ENCODE measurements at regions not wholly inside any gene's neighbourhood (a gene's known extent, or its start where the extent isn't known, plus 50 kb on each side); places are given as distances from the start of the nearest gene placed in this dataset.

DNA sequence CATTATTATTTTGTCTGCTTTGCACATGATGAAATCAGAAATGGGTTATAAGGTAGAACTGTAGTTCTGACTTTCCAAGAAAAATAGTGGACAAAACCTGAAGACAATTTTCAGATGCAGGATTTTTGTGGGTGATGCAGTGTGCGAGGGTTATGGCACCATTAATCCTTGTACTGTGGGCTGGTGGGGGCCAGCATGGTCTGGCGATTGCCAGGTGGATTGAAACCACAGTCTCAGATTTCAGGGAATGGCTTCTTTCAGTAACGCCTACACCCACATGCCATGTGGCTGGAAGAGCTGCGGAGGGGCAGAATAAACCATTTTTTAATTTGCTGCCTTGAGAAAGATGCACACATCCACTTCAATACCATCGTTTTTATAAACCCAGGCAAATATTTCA lies 150.5 kb downstream of the ARSF start:
- no peak overlapping the region for H3K4me3 ChIP-seq (replicated peaks; ENCODE audit: low read depth, low read length)
- TF ChIP-seq CTCF (IDR thresholded peaks at IDR 0.05; ENCODE audit: low read length, missing control alignments): no peak
- no peak for DNase-seq (ENCODE audit: low read depth)

DNA sequence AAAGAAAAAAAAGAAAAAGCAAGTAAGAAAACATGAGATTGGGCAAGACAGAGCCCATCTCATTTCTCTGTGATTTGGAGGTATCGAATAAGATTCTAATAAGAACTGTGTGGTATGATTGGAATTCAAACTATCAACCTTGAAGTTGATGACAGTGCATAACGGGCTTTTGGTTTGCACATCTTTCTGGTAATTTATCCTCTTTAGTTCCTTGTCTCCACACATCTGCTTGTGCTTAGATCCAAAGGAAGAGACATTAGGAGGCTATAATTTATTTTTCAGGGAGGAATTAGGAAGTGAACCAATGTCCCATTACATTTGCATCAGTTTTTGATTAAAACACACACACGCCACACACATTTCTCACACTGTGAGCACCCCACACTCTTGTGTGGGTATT lies 149.9 kb downstream of the ARSF start:
- TF ChIP-seq CTCF (IDR thresholded peaks at IDR 0.05; ENCODE audit: low read length, missing control alignments): no peak
- H3K4me3 ChIP-seq (replicated peaks; ENCODE audit: low read depth, low read length): no peak overlapping the region
- DNase-seq (ENCODE audit: low read depth): no peak

DNA sequence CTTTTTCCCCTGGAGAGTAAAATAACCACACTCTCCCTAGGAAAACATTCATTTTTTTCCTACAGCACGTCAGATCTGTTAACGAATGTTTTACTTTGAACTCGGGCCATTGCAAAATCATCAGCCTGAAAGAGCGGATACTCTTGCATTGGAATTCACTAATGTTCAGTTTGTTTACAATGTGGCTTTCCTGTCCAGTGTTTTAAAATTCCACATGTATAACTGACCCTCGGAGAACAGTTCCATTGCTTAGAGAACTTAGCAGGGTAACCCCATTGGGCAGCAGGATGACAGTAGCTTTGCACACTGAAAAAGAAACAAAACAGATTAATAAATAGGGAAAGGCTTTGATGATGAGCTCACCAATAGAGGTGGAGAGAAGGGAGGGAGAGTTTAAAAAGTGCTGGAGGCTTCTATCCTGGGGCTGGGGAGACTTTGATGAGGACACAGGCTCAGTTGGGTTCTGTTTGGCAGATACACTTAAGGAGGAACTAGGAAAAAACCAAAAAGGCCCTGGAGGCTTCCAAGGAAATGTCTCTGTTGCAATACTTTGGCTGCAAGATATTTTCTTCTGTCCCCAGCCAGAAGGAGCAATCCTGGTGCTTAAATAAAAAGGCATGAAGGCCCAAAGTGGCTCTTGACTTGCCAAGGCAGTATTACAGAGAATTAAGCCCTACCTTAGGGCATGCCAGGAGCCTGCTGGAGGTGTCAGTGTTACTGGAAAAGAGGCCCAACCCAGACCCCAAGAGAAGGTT lies 143.1 kb downstream of the ARSF start:
- no peak for TF ChIP-seq CTCF (IDR thresholded peaks at IDR 0.05; ENCODE audit: low read length, missing control alignments)
- DNase-seq (ENCODE audit: low read depth): peak; percentile 66
- no peak overlapping the region for H3K4me3 ChIP-seq (replicated peaks; ENCODE audit: low read depth, low read length)

DNA sequence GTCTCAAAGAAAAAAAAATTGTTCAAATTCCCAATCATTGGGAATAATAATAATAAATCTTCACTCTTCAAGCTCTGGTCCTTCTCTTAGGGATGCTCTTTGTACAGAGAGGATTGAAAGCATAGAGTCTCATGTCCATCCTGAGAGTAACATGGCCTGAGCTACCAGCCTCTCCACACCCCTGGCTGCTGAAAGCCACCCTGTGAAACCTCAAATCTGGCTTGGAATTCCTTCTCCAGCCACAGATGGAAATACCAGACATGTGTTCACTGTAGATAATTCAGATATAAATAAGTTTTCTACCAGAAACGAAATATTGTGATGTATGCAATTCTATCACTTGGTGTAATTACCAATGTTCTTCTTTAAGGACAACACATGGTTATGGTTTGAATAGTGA lies 140.6 kb downstream of the ARSF start:
- no peak for DNase-seq (ENCODE audit: low read depth)
- TF ChIP-seq CTCF (IDR thresholded peaks at IDR 0.05; ENCODE audit: low read length, missing control alignments): no peak
- H3K4me3 ChIP-seq (replicated peaks; ENCODE audit: low read depth, low read length): no peak overlapping the region

- no peak for TF ChIP-seq CTCF (IDR thresholded peaks at IDR 0.05; ENCODE audit: low read length, missing control alignments)
- H3K4me3 ChIP-seq (replicated peaks; ENCODE audit: low read depth, low read length): no peak overlapping the region
Observed at GRCh38 chrX:3178329-3178728, 137.1 kb downstream of the ARSF start.

DNA sequence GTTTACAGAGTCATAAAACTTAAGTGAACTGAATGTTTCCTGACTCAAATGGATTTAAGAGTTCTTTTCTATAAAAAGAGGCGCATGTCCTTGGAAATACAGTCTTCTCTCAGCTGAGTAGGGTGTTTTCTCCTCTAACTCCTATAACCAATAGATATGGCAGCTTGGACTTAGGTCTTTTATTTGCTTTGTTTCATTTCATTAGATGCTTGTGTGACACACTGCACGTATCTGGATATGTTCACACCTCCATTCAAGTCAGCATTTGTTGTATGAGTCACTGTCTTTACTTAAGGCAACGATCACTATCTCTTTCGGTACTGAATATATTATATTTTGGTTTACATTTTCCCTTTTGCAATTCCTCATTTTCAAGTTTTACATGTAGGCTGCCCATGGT lies 136.6 kb downstream of the ARSF start:
- no peak for TF ChIP-seq CTCF (IDR thresholded peaks at IDR 0.05; ENCODE audit: low read length, missing control alignments)
- DNase-seq (ENCODE audit: low read depth): no peak
- H3K4me3 ChIP-seq (replicated peaks; ENCODE audit: low read depth, low read length): no peak overlapping the region

More at GRCh38 chrX:3178329-3178728, 137.1 kb downstream of the ARSF start:
- DNase-seq (ENCODE audit: low read depth): no peak

- DNase-seq (ENCODE audit: low read depth): peak; percentile 52
- no peak for TF ChIP-seq CTCF (IDR thresholded peaks at IDR 0.05; ENCODE audit: low read length, missing control alignments)
- no peak overlapping the region for H3K4me3 ChIP-seq (replicated peaks; ENCODE audit: low read depth, low read length)
Observed at GRCh38 chrX:3176439-3176820, 135.2 kb downstream of the ARSF start.
